ENCODE measurements at regions not wholly inside any gene's neighbourhood (a gene's known extent, or its start where the extent isn't known, plus 50 kb on each side); places are given as distances from the start of the nearest gene placed in this dataset.
"Not testable (repeated sequence)": the region's sequence is repeated elsewhere in the genome, so short reads cannot be mapped to it uniquely, and the experiment has no call there.

DNA sequence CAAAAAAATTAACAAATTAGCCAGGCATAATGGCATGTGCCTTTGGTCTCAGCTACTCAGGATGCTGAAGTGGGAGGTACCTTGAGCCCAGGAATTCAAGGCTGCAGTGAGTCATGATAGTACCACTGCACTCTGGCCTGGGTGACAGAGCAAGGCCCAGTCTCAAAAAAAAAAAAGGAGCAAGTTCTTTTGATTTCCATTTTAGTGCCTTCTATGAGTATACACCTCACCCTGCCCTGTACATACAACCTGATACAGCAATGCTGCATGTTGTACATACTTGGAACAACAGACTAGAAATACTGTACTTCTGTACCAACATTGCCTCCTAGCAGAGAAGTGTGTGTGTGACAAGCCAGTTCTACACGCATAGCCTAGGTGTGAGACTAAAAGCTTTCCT, 97.3 kb upstream of the CARMIL1 start:
- peak; percentile 5 for DNase-seq (ENCODE audit: low spot score)

DNA sequence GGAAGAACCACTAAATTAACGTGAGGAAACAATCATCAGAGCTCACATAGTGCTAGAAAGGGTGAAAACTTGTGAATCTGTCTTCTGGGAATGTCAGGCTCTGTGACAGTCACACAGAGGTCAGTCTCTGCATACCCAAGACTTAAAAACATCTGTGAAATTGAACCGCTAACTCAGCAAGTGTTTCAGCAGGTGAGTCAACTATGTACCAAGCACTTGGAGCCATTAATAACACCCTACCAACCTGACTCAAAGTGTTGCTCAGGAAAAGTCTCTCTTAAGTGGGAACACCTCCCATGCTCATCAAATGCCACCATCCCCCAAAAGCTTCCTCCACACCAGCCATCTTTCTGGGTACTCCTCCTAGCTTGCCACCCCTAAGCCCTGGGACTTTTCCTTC, 92.3 kb upstream of the CARMIL1 start:
- no peak for DNase-seq (ENCODE audit: low spot score)

DNA sequence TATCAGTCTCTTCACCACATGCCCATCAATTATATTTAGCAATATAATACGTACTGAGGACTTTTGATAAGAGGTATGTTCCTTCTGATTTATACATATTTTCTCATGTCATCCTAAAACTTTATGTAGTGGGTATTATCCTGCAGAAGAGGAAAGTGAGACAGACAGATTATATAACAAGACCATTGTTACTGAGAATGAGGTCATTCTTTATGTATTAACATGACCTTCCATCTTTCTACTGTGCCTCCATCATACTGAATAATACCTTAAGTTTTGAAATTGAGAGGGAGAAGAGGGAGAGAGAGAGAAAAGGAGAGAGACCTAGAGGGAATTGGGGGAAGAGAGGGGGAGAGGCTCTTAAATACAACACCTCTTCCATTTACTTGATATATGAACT, 90.9 kb upstream of the CARMIL1 start:
- no peak for DNase-seq (ENCODE audit: low spot score)

DNA sequence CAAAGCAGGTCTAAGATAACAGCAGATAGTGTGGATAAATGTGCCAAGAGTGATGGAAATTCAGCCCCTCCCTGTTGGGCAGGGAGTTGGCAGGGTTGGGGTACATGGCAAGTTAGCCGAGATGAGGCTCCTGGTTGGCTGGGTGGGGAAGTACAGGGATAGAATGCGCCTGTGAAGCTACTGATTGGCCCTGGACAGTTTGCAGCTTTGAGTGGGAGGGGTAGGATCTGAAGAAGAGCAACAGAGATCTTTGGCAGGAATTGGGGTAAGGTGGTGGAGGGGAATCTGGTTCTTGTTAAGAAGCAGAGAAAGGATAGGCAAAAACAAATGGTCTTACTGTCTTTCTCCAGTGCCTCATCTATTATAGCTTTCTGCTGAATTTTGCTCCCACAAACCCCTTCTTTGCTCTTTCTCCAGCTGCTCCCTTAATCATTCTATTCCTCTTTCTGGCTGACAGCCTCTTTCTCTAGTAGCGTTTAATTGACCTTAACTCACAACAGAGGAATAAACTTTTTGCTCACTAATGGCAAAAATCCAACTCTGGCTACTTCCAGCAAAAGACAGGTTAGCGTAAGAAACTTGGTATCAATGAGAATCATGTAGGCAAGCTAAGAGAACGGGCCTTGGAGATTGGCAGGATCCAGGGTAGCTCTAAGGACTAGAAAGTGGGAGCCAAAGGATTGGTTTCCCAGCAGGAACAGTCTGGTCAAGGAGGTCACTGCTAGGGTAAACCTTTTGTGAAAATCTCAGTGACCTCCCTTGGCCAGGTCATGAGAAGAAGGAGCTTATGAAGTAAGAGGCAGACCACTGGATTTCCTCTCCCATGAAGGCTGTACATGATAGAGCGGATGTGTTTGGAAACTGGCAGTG, 86.3 kb upstream of the CARMIL1 start:
- no peak for DNase-seq (ENCODE audit: low spot score)

DNA sequence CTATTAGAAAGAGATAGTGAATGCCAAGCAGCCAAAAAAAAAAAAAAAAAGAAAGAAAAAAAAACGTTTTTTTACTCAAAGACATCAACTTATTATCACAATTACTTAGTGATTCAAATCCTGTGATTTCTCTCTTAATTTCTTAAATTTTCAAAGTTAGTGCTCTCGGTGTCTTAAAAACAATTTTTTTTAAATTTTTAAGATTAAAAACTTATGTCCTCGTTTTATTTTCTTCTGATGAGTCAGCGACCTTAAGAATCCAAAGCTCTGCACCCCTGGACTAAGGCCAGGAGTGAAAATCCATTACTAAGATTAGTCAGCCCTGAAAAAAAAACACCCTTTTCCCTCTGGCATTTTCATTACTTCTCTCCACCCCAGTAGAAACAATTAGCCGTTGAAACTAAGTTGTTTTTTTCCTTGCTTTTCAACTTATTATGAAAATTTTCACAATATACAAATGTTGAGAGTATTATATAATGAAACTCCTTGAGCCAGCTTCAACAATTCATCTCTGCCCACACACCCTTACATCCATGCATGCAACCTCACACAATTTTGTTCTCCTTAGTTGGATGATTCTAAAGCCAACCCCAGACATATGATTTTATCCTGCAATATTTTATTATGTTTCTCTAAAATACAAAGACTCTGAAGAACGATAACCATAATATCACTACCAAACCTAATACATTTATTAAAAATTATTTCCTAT, 85.6 kb upstream of the CARMIL1 start:
- DNase-seq (ENCODE audit: low spot score) = no peak

DNA sequence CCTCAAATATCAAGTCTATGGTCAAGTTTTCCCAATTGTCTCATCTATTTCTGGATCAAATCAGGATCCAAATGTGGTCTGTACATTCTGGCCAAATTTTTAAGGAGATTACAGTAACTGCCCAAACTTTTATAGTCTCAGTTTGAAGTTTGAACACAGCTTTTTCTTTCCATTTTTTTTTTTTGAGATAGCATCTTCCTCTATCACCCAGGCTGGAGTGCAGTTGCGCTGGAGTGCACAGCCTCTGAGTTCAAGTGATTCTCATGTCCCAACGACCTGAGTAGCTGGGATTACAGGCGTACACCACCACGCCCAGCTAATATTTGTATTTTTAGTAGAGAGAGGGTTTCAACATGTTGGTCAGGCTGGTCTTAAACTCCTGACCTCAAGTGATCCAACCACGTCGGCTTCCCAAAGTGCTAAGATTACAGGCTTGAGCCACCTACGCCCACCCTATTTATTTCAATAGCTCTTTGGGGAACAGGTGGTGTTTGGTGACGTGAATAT, 84.9 kb upstream of the CARMIL1 start:
- no peak for DNase-seq (ENCODE audit: low spot score)

DNA sequence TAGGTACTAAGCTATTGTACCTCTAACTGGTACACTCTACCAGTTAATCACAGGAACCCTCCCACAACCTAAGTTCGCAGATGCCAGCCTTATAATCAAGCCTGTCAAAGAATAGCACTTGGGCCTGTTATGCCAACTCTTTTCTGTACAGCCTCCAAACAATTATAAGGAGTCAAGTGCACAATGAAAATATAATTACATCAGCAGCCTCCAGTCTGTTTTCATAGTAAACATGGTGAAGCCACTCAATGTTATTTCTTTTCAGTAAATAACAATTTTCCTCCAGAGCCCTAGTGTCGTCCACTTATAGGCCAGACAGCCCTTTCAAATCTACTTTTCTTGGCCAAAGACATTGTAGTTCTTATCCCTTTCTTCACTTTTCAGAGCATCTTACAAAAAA, 82.7 kb upstream of the CARMIL1 start:
- DNase-seq (ENCODE audit: low spot score) = no peak

DNA sequence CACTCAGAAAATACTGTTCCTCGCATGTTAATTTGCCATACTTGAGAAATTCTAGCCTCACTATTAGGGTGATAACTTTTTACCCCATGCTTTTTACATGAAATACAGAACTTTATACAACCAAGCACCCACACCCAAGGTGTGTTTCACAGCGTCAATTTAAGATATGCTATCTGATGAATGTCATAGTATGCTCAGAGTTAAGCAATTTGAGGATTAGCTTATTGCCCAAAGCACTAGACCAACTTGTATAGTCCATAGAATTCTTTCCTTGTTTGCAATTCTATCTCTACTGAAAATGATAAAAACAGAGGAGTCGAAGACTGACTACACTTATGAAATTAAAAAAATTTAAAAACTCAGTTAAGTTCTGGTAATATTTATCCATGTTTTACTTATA, 82.1 kb upstream of the CARMIL1 start:
- DNase-seq (ENCODE audit: low spot score) = no peak

DNA sequence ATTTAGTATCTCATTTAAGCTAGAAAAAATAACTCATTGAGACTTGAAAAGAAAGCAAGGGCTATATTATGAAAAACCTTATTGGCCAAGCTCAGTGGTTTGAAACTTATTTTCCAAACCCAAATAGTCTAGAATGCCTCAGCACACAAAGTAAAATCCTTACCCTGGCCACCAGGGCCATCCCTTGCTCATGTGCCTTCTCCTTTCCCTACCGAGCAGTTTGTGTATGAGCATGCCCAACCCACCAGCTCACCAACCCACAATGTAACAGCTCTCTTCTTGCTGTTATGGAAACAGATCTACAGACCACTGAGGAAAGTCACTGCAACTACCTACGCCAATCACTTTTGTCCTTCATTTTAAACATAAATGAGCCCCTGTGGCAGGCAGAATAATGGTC, 79.6 kb upstream of the CARMIL1 start:
- no peak for DNase-seq (ENCODE audit: low spot score)

DNA sequence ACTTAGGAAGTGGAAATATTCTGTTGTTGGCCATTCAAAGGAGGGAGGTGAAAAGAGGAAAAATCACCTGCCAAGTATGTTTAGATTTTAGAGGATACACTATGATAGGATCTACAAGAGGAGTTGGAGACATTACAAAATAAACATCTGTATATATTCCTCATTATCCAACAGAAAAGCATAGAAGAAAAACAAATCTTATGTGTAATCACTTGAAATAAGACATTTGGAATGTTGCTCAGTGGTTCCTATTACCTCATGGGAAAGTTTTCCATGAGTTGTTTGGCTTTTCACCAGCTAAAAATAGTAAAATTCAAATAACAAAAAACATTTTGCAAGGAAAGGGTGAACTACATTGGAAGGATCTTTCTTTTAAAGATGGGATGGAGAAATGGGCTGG, 76.7 kb upstream of the CARMIL1 start:
- no peak for DNase-seq (ENCODE audit: low spot score)

DNA sequence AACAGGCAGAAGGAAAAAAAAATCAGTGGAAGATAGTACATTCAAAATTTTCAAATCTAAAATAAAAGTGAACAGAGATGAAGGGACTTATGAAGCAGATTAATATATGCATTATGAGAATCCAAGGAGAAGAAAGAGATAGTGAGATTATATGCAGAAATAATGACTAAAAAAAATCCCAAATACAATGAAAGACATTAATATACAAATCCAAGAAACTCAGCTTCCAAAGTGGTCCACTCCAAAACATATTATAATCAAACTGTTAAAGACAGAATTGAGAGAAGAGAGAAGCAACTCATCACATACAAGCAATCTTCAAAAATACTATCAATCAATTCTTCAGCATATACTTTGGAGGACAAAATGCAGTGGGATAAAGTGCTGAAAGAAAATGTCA, 73.5 kb upstream of the CARMIL1 start:
- DNase-seq (ENCODE audit: low spot score) = no peak

DNA sequence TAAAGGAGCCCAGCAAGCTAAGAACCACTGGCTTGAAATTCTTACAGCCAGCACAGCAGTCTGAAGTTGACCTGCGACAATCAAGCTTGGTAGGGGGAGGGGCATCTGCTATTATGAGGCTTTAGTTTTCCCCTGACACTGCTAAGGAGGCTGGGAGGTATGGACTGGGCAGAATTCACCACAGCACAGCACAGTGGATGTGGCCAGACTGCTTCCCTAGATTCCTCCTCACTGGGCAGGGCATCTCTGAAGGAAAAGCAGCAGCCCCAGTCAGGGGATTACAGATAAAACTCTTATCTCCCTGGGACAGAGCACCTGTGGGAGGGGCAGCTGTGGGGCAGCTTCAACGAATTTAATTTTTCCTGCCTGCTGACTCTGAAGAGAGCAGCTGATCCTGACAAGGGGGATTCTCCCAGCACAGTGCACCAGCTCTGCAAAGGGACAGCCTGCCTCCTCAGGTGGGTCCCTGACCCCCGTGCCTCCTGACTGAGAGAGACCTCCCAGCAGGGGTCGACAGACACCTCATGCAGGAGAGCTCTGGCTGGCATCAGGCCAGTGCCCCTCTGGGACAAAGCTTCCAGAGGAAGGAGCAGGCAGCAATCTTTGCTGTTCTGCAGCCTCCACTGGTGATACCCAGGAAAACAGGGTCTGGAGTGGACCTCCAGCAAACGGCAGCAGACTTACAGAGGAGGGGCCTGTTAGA, 71.6 kb upstream of the CARMIL1 start:
- not testable (repeated sequence) for DNase-seq (ENCODE audit: low spot score)

DNA sequence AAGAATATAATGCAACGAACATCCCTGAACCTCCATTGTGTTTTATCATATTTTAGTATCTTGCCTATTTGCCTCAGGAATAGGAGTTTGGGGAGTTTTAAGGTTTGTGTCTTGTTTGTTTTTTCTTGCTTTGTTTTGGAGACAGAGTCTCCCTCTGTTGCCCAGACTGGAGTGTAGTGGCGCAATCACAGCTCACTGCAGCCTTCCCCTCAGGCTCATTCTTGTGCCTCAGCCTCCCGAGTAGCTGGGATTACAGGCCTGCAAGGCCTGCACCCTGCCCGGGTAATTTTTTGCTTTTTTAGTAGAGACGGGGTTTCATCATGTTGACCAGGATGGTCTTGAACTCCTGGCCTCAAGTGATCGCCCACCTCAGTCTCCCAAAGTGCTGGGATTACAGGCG, 63.3 kb upstream of the CARMIL1 start:
- DNase-seq (ENCODE audit: low spot score) = no peak

DNA sequence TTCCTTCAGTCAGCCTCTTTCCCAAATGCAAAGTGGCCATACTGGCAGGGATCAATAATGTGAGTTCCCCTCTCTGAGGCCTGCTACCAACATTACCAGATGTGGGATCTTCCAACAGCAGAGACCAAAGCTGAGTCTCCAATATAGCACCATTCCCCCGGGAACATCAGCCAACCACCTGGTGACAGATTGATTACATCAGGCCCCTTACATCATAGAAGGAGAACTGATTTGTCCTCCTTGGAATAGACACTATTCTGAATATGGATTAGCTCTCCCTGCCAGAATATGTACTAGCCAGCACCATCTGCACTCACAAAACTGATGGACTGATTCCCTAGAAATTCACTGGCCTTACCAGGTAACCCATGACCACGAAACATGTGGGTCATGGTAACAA, 61.9 kb upstream of the CARMIL1 start:
- no peak for DNase-seq (ENCODE audit: low spot score)

DNA sequence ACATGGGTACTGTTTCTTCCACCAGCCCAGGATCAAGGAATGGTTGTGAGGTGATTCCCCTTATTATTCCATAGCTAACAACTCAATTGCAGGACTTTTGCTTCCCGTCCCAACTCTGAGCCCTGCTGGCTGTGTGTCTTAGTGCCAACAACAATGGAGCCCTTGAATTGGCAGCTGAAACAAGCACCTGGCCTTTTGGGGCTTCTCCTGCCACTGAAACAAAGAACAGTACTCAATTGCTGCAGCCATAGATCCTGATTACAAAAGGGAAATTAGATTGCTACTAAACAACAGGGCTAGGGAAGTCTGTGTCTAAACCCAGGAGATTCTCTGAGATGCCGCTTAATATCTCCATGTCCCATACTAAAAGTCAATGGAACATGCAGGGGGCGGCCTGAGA, 61.3 kb upstream of the CARMIL1 start:
- no peak for DNase-seq (ENCODE audit: low spot score)

DNA sequence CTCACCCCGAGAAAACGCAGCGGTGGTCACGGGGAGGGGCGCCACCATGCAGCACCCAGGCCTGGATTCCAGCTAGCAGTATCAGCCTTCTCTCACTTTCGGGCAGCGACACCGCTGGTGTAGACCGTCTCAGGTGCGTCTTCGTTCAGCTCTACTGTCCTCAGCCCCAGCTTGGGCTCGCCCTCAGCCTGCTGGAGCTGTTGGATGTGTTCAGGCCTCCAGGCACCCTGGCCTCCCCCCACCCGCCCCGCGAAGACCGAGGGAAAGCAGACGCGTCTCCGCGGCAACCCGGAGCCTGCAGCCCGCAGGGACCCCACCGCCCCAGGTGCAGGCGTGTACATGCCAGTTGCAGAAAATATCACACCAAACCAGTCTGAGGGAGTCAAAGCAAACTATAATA, 60.8 kb upstream of the CARMIL1 start:
- no peak for DNase-seq (ENCODE audit: low spot score)

DNA sequence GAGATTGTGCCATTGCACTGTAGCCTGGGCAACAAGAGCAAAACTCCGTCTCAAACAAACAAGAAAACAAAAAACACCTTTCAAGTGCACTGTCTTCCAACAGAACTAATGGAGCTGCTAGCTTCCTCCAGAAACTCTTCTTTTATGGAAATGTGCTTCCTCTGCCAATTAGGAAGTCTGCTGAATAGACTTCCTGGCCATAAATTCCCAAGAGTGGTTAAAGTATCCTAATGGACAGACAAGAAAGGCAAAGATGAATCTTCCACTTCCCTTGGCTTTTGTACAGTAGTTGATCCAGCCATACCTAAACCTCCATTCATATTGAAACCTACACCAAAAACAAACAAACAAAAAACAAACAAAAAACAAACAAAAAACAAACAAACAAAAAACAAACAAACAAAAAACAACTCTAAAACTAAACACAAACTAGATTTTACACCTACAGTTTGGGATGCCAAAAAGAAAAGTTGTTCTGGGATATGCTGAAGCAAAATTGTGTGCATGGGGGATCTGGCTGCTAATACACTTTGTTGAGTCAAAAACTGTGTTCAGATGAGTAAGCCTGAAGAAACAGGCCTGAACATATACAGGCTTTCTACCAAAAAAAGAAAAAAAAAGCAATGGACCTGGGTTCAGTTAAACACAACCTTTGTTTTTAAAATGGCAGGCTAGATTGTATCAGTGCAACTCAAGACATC, 59.8 kb upstream of the CARMIL1 start:
- no peak for DNase-seq (ENCODE audit: low spot score)

DNA sequence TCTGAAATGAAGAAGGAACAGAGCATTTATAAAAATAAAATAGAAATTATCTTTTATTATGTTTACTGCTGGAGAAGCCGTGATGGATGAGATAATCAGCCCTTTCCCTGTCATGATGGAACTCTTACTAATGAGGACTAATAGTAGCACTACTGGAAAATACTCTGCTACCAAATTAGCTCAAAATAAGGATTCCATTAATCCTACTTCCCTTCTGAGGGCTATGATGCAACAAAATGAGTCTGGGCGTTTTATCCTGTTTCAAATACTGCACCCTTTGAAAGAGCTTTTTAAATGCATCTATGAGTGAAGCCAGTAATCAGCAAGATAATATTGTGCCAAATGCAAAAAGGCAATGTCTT, 59.3 kb upstream of the CARMIL1 start:
- no peak for DNase-seq (ENCODE audit: low spot score)

DNA sequence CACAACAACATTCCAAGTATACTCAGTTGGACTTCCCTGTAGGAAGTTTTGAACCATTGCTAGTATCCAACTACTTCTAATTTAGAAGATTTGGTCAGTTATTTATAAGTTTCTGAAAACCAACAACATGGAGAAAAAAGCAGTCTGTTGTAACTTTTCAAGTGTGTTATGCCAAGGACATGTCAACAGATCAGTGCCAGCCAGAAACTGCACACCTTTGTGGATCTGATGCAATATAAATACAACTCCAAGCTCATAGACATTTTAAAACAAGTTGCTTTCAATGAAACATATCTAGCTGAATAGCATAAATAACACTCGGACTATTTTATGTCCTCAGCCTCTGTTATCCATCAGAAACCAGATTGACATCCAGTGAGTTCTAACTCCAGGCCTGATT, 58.3 kb upstream of the CARMIL1 start:
- DNase-seq (ENCODE audit: low spot score) = no peak

DNA sequence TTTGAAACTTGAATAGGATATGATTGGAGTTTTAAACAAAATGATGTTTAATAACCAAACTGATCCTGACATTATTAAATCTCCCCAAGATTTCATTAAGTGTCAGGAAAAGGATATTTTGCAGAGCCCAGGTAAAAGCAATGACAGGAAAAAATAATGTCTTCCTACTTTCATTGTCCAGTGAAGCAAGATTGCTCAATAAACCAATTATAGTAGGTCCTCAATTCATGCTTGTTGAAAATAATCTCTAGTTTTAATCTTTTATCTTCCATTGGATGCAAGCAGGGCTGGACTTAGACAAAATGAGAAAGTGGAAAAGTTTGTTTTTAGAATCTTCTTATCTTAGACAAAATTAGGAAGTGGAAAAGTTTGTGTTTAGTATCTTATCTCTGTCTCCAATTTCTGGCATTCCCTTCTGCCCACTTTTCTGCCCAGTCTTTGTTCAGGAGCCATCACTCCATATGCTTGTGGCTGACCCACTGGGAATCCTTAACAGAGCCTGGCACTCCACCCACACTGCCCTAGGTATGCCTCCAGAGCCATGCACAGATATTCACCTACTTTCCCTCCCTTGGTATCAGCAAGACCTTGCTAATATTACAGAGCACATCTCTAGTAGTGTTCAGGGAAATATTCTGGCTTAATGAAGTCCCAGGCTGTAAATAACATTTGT, 57.0 kb upstream of the CARMIL1 start:
- DNase-seq (ENCODE audit: low spot score) = no peak

DNA sequence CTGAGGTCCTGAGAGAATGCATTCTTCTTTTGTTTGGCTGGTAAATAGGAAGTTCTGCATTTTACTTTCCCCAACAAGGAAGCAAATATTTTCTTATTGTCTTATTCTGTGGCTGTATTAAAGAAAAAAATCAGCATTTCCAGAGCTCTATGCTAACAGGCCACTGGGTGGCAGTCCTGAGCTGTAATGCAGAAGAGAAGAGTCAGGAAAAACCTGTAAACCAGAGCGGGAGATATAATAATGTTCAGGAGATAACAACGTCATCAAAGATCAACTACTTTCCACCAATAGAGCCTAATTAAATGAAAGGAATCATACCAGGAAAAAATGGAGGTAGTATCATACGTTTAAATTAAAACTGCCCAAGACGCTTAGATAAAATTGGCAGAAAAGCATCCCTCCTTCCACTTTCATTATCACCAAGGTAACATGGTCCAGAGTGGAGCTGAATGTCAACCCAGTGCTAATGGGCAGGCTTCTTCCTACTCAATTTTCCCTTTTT, 55.6 kb upstream of the CARMIL1 start:
- DNase-seq (ENCODE audit: low spot score) = peak; percentile 63

DNA sequence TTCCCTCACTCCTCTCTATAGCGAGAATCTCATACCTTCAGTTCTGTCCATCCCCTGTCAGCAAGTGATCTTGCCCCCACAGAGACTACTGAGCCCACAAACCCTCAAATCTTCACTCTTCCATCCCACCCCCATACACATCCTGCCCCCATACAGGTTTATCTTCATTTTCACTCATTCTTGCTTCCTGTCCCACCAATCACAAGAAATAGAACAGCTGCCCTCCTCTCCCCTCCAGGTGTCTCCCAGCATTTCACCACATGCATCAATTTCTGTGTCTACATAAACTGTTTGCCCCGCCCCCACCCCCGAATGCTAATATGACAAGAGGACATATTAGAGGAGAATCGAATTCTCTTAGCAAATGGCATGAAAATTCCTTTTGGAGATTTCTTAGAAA, 54.9 kb upstream of the CARMIL1 start:
- DNase-seq (ENCODE audit: low spot score) = no peak
